K562 (cell line): ENCODE measurements at regions not wholly inside any gene's neighbourhood (a gene's known extent, or its start where the extent isn't known, plus 50 kb on each side); places are given as distances from the start of the nearest gene placed in this dataset.

Experiments used
- ATAC-seq: fragments of 200-7000 bp; cut with Tn5 transposase; 3 replicates; pipeline ENCODE4 v1.9.1; 2020; ENCODE audit warnings: moderate library complexity
- BruUV-seq: library from RNA; stranded (reverse); fragments of 400-500 nt; replicated peaks from 2 replicates; lab custom pipeline; 2021; lab: Mats Ljungman, UMichigan
- CTCF ChIA-PET: fragments of 300-600 bp; formaldehyde crosslinking; extraction: SDS; loops from one replicate; lab custom pipeline; 2021; ENCODE audit warnings: low intra/inter-chr PET ratio; lab: Yijun Ruan, JAX
- POLR2A ChIA-PET: fragments of 300-600, 350-650 bp; sonication (Branson Sonifier 250); formaldehyde crosslinking; extraction: SDS; loops from one replicate; lab custom pipeline; 2021; ENCODE audit warnings: antibody characterized with exemption, inconsistent platforms; lab: Yijun Ruan, JAX
- DNase-seq, 4 experiments: peaks; one replicate each; pipeline versions ENCODE4 v3.0.0 to v3.0.0-alpha.2; 2011 to 2018; ENCODE audit warnings: low spot score in 3 of 4, mixed read lengths in 3 of 4; ENCODE audit errors: extremely low read depth in 1 of 4
- FAIRE-seq: peaks from 2 replicates; lab custom pipeline; 2011; peaks lifted over from hg19 to GRCh38; lab: Jason Lieb, UNC
- H2AFZ ChIP-seq: 2 replicates; pipeline ENCODE4 v1.6.0; 2011; ENCODE audit warnings: low read depth, low read length, control low read depth, inconsistent platforms
- H3K27ac ChIP-seq: fragments of 200-600 bp; 3 replicates; pipeline ENCODE4 v1.8.0; 2011; ENCODE audit warnings: low read depth, mild to moderate bottlenecking, control low read depth, inconsistent platforms, low read length, moderate library complexity, mixed read lengths; ENCODE audit errors: extremely low read depth
- H3K27me3 ChIP-seq, 2 experiments: fragments of 300-600 bp in 1 of 2; 2 replicates in 1 of 2; 3 replicates in 1 of 2; pipeline versions ENCODE4 v1.6.0 to v1.8.0; 2011; ENCODE audit warnings: inconsistent platforms in 2 of 2, low read length in 2 of 2, mild to moderate bottlenecking in 1 of 2, mixed read lengths in 1 of 2, moderate library complexity in 1 of 2; ENCODE audit not compliant: control insufficient read depth in 2 of 2, insufficient read depth in 2 of 2
- H3K36me3 ChIP-seq: fragments of 300-600 bp; 3 replicates; pipeline ENCODE4 v1.8.0; 2011; ENCODE audit warnings: mild to moderate bottlenecking, low read length, inconsistent platforms; ENCODE audit not compliant: control insufficient read depth, insufficient read depth
- H3K4me1 ChIP-seq, 2 experiments: fragments of 200-600 bp in 1 of 2; replicated peaks in 1 of 2; 2 replicates in 1 of 2; 3 replicates in 1 of 2; pipeline versions ENCODE4 v1.5.1 to v1.8.0; 2011; ENCODE audit warnings: inconsistent platforms in 2 of 2, low read length in 2 of 2, mild to moderate bottlenecking in 1 of 2, mixed read lengths in 1 of 2, moderate library complexity in 1 of 2; ENCODE audit not compliant: control insufficient read depth in 2 of 2, insufficient read depth in 2 of 2
- H3K4me2 ChIP-seq: 2 replicates; pipeline ENCODE4 v1.6.1; 2011; ENCODE audit warnings: low read length, control low read depth, inconsistent platforms, mixed read lengths; ENCODE audit not compliant: insufficient read depth
- H3K4me3 ChIP-seq: fragments of 200-600 bp; sonication (generic), shearing (Covaris generic); 2 replicates; pipeline ENCODE4 v1.5.1; 2016; ENCODE audit warnings: control low read depth, inconsistent platforms
- H3K79me2 ChIP-seq: fragments of 200-600 bp; 3 replicates; pipeline ENCODE4 v1.8.0; 2011; ENCODE audit warnings: low read length, inconsistent platforms; ENCODE audit not compliant: control insufficient read depth, insufficient read depth
- H3K9ac ChIP-seq, 2 experiments: 2 replicates each; pipeline versions ENCODE4 v1.6.0 to v1.6.1; 2011; ENCODE audit warnings: low read depth in 2 of 2, low read length in 2 of 2, control low read depth in 1 of 2, inconsistent platforms in 1 of 2, mild to moderate bottlenecking in 1 of 2, mixed read lengths in 1 of 2; ENCODE audit not compliant: insufficient read depth in 1 of 2
- H3K9me1 ChIP-seq: one replicate; pipeline ENCODE4 v1.6.0; 2011; ENCODE audit warnings: inconsistent platforms, mild to moderate bottlenecking, low read length, moderate library complexity; ENCODE audit not compliant: control insufficient read depth, insufficient read depth
- H3K9me3 ChIP-seq: replicated peaks from 2 replicates; pipeline ENCODE4 v1.5.1; 2011; ENCODE audit warnings: low read depth, low read length, inconsistent platforms; ENCODE audit not compliant: control insufficient read depth, insufficient read depth
- H4K20me1 ChIP-seq: replicated peaks from 2 replicates; pipeline ENCODE4 v1.6.1; 2011; ENCODE audit warnings: low read length, inconsistent platforms, mixed read lengths; ENCODE audit not compliant: control insufficient read depth, insufficient read depth
- CEBPB ChIP-seq: fragments of 450-650 bp; IDR thresholded peaks from 2 replicates; pipeline ENCODE4 v1.6.1; 2016; ENCODE audit warnings: missing genetic modification characterization, missing compliant biosample characterization
- CEBPG ChIP-seq, 3 experiments: fragments of 200-800 bp in 1 of 3; sonication (Bioruptor generic) in 1 of 3; sonication (generic) in 1 of 3; formaldehyde crosslinking in 1 of 3; IDR thresholded peaks in 2 of 3; conservative IDR thresholded peaks in 1 of 3; 2 replicates each; pipeline versions ENCODE4 v1.6.1 to v1.8.0; 2016 to 2022; ENCODE audit warnings: missing compliant biosample characterization in 2 of 3, missing genetic modification characterization in 2 of 3, mild to moderate bottlenecking in 1 of 3, missing genetic modification reagents in 1 of 3
- CHD1 ChIP-seq: fragments of 200-600 bp; sonication (generic); IDR thresholded peaks from one replicate; pipeline ENCODE4 v1.6.1; 2012; ENCODE audit warnings: mild to moderate bottlenecking, moderate library complexity, low read length, inconsistent platforms
- ELF4 ChIP-seq: fragments of 450-650 bp; formaldehyde crosslinking; IDR thresholded peaks from 2 replicates; pipeline ENCODE4 v1.4.0; 2022; ENCODE audit warnings: missing genetic modification characterization
- LEF1 ChIP-seq: fragments of 450-650 bp; IDR thresholded peaks from 2 replicates; pipeline ENCODE4 v1.6.1; 2016; ENCODE audit warnings: mild to moderate bottlenecking
- MIER1 ChIP-seq: fragments of 450-650 bp; IDR thresholded peaks from 2 replicates; pipeline ENCODE4 v1.6.1; 2016; ENCODE audit warnings: antibody characterized with exemption, mild to moderate bottlenecking, low read depth
- NBN ChIP-seq: fragments of 450-650 bp; IDR thresholded peaks from 2 replicates; pipeline ENCODE4 v1.6.1; 2016; ENCODE audit warnings: low read depth, mild to moderate bottlenecking
- TRIM24 ChIP-seq, 2 experiments: fragments of 450-650 bp; IDR thresholded peaks; 2 replicates each; pipeline ENCODE4 v1.6.1; 2016
- ZNF589 ChIP-seq: fragments of 200-800 bp; sonication (Bioruptor generic); IDR thresholded peaks from 2 replicates; pipeline ENCODE4 v1.6.1; 2016; ENCODE audit warnings: low read depth, missing genetic modification characterization, missing compliant biosample characterization
- WGBS: fragments of 100-300 bp; shearing (Covaris generic); methylation state at CpG from one replicate; pipeline ENCODE4 v1.1.6; 2016; ENCODE audit warnings: low coverage, mixed read lengths; ENCODE audit not compliant: insufficient coverage; ENCODE audit errors: missing lambda C conversion rate; 5-methylcytosine and 5-hydroxymethylcytosine counted together
- in situ Hi-C: fragments of 300-500 bp; cut with MboI; formaldehyde crosslinking; loops from 4 replicates; pipeline ENCODE4 v1.15.0; 2018; ENCODE audit warnings: inconsistent platforms, mixed read lengths
- intact Hi-C: fragments of 100-400 bp; cut with micrococcal nuclease; formaldehyde crosslinking; loops from 2 replicates; pipeline ENCODE4 v1.14.2; 2022

DNA sequence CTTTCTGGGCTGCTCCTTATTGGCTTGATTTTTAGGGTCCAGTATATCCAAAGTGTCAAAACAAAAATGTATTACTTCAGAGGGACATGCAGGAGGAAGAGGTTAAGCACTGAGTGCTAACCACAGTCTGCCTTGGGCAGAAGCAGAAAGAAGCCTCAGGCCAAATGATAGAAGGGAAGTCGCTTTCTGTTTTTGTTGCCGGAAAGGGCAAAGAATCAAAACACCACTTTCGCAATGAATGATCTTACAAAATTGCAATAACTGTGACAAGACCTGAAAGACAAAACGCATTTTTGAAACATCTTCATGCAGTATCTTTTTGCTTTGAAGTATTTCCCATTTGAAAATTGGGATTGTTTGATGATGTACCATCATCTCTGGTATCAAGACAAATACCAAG is 70.1 kb upstream of the PICALM start:
- Histone ChIP-seq H3K9ac (no peak overlapping the region), H3K36me3 (no peaks in the 10 kb centered on the region), H2AFZ (peak overlapping the region; percentile 71), H3K9me1 (no peaks in the 10 kb centered on the region), H4K20me1 (no peaks in the 10 kb centered on the region), H3K27ac (no peak overlapping the region), H3K79me2 (peaks cover 2% of the 10 kb centered on the region; the same call in 1 of the 3 replicates), H3K9me3 (no peaks in the 10 kb centered on the region), H3K4me1 (peaks cover 15 to 83% of the 10 kb centered on the region in 2 experiments), H3K4me2 (no peak overlapping the region), H3K4me3 (no peak overlapping the region), H3K27me3 (no peaks in the 10 kb centered on the region)
- FAIRE-seq (no peak), DNase-seq (no peak), ATAC-seq (no peak)
- intact Hi-C loops (no loop called here), in situ Hi-C loops (no loop called here)
- POLR2A ChIA-PET = interaction anchor here (2.1 kb wide), 1 partner anchor 11 kb away, joined by 9 read pairs; no protein-coding TSS in a partner anchor
- WGBS = 52% methylated on average over 4 of the region's 4 CpGs
- CTCF ChIA-PET = no interaction called here
- BruUV-seq = no TSS peak
- TF ChIP-seq LEF1 (no peak), CEBPB (tag) (peak; percentile 85), NBN (no peak), MIER1 (no peak), CEBPG (CRISPR knock-in tag; IDR thresholded peaks at IDR 0.05) (no peak), CEBPG (tag; conservative IDR thresholded peaks at IDR 0.05 in 1 of 2, IDR thresholded peaks at IDR 0.05 in 1 of 2) (0 out of 4 replicates have a peak, but pooled peaks of 1 of the 2 experiments have one; percentile 23), CHD1 (no peak), TRIM24 (IDR thresholded peaks at IDR 0.05) (no peak), ZNF589 (CRISPR knock-in tag) (no peak), ELF4 (CRISPR knock-in tag) (no peak)
